ENCODE measurements at regions not wholly inside any gene's neighbourhood (a gene's known extent, or its start where the extent isn't known, plus 50 kb on each side); places are given as distances from the start of the nearest gene placed in this dataset.

DNA sequence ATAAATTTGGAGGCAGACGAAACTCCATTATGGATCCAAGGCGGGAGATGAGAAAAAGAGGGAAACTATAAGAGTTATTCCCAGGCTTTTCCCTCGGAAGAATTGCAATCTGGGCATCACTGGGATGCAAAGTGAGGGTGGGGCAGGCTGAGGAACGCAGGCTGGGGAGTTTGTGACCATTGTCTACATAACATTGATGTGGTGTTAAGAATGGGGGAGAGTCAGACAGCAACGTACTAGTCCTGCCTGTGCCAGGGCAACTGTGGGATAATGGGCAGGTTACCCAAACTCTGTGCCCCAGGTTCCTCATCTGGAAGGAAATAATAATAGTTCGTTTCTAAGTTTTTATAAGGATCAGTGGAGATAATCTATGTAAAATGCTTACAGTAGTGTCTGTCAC, 84.4 kb upstream of the SIX2 start:
- TF ChIP-seq EP300 (IDR thresholded peaks at IDR 0.05), result no peak
- TF ChIP-seq, protein P1, sequence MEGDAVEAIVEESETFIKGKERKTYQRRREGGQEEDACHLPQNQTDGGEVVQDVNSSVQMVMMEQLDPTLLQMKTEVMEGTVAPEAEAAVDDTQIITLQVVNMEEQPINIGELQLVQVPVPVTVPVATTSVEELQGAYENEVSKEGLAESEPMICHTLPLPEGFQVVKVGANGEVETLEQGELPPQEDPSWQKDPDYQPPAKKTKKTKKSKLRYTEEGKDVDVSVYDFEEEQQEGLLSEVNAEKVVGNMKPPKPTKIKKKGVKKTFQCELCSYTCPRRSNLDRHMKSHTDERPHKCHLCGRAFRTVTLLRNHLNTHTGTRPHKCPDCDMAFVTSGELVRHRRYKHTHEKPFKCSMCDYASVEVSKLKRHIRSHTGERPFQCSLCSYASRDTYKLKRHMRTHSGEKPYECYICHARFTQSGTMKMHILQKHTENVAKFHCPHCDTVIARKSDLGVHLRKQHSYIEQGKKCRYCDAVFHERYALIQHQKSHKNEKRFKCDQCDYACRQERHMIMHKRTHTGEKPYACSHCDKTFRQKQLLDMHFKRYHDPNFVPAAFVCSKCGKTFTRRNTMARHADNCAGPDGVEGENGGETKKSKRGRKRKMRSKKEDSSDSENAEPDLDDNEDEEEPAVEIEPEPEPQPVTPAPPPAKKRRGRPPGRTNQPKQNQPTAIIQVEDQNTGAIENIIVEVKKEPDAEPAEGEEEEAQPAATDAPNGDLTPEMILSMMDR (IDR thresholded peaks at IDR 0.05), result no peak

All from tibial nerve (tissue), 4 donors.